HG02588 (cell line): ENCODE measurements at regions not wholly inside any gene's neighbourhood (a gene's known extent, or its start where the extent isn't known, plus 50 kb on each side); places are given as distances from the start of the nearest gene placed in this dataset.
"Not testable (repeated sequence)": the region's sequence is repeated elsewhere in the genome, so short reads cannot be mapped to it uniquely, and the experiment has no call there.

Experiments
- ATAC-seq: cut with Tn5 transposase; IDR thresholded peaks from one replicate; pipeline ENCODE4 v1.9.1; 2021; ENCODE audit warnings: mild to moderate bottlenecking, moderate library complexity; ENCODE audit not compliant: unreplicated experiment

DNA sequence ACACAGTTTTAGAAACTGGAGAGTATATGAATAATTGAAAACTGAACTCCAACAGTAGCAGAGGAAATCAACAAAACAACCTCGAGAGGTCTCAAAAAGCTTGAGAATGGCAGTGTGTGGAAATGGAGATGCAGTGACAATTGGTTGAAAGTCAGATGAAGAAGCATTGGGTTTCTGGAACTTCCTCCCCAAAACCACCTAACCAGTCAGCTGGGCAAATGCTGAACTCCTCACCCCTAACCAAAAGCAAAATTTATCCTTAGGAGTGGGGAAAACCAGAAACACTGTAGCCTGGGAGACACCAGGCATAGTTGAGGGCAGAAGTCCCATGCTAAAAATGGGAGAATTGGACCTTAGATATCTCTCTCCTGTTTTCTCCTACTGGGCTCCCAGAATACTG, 109.9 kb downstream of the TANC2 start:
- ATAC-seq, result no peak

DNA sequence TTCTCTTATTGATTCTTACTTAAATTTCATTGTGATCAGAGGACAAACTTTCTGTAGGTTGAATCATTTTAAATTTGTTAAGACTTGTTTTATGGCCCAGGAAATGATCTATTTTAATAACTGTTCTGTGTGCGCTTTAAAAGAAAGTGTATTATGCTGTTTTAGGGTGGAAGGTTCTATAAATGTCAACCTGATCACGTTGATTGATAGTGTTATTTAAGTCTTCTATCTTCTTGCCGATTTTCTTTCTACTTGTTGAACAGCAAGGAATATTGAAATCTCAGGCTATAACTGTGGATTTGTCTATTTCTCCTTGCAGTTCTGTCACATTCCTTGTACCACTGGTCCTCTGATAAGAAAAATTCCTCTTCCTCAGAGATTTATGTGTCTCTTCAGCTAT, 112.7 kb downstream of the TANC2 start:
- ATAC-seq, result no peak

DNA sequence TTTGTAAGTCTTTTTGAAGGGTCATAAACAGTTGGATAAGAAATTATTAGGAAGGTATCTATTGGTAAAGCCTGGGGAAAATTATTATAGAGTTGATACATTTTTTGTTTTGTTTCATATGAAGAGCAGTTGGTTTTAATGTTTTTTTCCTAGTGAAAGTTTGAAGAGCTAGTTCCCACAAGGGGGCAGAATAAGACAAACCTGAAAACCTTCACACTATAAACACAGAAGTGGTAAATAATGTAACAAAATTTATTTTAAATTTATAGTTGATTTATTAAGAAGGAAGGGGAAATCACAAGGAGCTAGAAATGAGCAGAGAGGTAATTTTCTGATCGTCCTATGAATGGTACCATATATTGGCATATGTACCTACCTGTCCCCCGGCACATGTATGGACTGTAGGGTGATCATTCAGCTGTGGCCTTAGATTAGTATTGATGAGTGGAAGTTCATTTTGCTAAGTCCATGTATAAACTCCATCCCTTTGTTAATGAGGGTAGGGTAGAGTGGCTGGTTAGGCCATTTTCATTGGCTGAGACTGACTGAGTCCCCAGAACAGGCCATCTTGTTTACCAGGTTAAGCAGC, 116.3 kb downstream of the TANC2 start:
- ATAC-seq, result no peak

DNA sequence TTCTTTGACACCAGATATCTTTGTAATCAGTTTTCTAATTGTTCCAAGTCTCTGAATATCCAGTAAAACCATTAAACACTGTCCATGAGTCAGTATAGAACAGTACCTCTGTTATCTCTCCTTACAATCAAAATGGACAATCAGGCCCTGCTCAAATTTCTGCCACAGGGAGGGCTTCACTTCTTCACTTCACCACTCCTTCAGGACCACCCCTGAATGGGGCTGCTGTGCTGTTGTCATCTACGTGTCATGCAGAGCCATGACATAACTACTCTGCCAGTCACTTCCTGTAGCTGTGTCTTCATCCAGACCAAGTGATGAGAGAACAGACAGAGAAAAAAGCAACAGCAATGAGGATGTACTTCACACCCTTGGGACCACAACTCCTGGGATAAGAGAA, 116.9 kb downstream of the TANC2 start:
- ATAC-seq, result no peak

DNA sequence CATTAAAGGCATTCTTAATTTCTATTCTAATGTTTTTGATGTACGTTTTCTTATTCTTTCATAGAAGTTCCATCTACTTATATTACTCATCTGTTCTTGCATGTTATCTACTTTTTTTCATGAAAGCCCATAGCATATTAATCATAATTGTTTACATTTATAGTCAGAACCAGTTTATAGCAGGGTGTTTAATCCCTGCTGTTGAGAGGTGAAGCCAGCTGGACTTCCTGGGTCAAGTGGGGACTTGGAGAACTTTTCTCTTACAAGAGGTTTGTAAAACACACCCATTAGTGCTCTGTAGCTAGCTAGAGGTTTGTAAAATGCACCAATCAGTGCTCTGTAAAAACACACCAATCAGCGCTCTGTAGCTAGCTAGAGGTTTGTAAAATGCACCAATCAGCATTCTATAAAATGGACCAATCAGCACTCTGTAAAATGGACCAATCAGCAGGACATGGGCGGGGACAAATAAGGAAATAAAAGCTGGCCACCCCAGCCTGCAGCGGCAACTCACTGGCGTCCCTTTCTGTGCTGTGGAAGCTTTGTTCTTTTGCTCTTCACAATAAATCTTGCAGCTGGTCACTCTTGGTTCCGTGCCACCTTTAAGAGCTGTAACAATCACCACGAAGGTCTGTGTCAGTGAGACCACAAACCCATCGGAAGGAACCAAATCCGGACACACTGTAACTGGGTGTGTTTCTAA, 120.6 kb downstream of the TANC2 start:
- no peak for ATAC-seq

DNA sequence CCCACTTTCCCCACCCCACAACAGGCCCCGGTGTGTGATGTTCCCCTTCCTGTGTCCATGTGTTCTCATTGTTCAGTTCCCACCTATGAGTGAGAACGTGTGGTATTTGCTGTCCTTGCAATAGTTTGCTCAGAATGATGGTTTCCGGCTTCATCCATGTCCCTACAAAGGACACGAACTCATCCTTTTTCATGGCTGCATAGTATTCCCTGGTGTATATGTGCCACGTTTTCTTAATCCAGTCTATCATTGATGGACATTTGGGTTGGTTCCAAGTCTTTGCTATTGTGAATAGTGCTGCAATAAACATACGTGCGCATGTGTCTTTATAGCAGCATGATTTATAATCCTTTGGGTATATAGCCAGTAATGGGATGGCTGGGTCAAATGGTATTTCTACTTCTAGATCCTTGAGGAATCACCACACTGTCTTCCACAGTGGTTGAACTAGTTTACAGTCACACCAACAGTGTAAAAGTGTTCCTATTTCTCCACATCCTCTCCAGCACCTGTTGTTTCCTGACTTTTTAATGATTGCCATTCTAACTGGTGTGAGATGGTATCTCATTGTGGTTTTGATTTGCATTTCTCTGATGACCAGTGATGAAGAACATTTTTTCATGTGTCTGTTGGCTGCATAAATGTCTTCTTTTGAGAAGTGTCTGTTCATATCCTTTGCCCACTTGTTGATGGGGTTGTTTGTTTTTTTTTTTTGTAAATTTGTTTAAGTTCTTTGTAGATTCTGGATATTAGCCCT, 124.5 kb downstream of the TANC2 start:
- not testable (repeated sequence) for ATAC-seq

DNA sequence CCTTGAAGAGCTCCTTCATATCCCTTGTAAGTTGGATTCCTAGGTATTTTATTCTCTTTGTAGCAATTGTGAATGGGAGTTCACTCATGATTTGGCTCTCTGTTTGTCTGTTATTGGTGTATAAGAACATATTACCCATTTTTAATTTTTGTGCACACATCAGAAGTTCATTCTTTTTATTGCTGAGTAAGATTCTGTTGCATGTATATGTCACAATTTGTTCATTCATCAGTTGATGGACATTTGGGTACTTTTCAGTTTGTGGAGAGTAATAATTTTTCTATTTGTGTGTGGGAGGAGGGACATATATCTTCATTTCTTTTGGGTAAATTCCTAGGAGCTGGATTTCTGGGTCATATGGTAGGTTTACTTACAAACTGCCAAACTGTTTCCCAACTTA, 125.9 kb downstream of the TANC2 start:
- ATAC-seq, result not testable (repeated sequence)

DNA sequence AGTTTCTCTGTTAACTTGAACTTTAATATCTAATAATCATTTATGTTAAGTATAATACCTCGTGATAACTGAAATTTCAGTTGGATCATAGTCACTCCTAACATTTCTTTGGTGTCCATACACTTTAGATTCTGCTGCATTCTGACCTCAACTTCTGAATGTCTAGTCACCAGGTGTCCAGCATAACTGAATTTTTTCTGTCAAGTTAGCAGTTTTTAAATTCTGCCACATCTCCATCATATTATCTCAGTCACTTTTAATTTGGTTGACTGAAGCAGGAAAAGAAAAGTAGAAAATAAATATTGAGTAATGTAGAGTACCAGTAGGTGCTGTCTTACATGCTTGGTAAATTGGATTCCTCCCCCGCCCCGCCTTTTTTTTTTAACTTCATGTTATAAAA, 128.6 kb downstream of the TANC2 start:
- ATAC-seq, result no peak

DNA sequence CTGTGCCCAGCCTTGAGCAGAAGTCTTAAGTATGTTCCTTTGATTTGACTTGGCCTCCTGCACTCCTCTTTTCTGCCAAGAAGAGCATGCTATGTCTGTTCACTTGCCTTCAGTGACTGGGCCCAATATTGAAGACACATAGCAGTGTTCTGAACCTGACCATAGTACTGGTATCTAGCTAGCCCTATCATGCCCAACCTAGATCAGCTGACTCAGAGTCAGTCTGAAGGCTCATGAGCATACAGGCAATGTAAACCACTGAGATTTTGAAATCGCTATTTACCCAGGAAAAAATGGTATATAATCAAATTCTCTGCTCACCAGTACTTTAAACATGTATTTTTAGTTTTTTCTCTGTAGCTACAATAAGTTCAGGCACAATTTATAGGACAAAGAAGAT, 129.4 kb downstream of the TANC2 start:
- no peak for ATAC-seq

DNA sequence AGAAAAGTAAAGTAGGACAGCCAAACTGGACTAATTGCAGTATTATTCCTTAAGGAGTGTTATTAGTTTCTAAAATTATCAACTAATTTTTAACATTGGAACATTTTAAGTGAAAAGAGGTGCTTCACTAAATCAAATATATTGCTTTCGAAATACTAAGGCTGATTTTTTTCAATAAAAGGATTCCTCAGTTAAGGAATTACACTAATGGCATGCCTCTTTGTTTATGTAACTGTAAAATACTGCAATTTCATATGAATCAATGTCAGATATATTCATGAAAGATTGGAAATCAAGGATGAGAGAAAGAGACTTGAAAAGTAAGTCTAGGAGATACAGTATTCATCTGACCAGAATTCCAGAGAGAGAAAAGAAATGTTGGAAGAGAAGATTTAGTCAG, 129.8 kb downstream of the TANC2 start:
- ATAC-seq, result no peak

DNA sequence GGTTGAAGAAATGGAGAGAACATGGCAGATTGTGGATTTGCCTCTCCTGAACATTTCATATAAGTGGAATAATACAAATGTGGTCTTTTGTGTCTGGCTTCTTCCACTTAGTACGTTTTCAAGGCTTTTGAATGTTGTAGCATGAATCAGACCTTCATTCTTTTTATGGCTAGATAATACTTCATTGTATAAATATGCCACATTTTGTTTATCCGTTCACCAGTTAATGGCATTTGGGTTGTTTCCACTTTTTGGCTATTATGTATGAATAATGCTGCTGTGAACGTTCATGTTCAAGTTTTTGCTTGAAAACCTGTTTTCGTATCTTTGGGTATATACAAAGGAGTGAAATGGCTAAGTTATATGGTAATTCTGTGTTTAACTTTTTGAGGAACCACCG, 130.4 kb downstream of the TANC2 start:
- ATAC-seq, result no peak

DNA sequence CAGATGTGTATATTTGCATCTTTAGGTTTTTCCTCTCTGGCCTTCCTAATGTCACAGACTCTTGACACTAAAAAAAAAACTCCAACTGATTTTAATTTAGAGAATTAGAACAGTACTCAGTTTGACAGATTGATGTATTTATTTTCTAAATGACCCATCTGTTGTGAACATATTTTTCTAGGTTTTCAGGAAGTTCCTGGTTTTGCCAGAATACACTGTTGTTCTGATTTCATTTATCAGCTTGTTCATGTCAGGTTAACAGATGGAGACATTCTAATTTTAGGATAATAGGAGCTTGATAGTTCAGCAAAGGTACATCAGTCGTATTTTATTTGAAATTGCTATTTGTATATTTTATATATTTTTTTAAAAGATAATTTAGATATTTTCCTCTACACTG, 133.4 kb downstream of the TANC2 start:
- no peak for ATAC-seq

DNA sequence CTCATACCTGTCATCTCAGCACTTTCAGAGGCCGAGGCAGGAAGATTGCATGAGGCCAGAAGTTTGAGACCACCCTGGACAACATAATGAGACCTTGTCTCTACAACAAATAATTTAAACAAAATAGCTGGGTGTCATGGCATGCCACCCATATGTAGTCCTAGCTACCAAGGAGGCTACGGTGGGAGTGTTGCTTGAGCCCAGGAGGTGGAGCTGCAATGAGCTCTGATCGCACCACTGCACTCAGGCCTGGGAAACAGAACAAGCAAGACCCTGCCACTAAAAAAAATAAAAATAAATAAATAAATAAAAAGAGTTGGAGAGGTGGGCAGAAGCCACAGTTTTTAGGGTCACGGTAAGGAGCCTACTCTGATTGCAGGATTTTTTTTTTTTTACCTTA, 136.0 kb downstream of the TANC2 start:
- ATAC-seq, result no peak

DNA sequence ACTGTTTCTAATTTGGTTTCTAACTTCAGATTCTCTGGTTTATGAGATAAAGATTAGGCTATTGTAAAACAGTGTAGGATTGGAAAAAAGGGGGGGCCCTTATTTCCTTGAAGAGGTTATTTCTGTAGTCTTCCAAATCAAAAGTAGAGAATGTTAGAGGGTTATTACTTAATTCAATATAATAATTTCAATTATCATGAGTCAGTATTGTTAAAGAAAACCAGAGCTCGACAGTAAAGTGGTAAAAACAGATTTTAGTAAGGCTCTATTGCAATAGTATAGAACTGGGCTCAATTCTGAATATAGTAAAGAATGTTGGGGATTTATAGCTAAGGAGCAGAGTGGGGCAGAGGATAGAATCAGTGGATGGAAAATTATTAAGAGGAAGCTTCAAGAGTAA, 140.0 kb downstream of the TANC2 start:
- no peak for ATAC-seq

DNA sequence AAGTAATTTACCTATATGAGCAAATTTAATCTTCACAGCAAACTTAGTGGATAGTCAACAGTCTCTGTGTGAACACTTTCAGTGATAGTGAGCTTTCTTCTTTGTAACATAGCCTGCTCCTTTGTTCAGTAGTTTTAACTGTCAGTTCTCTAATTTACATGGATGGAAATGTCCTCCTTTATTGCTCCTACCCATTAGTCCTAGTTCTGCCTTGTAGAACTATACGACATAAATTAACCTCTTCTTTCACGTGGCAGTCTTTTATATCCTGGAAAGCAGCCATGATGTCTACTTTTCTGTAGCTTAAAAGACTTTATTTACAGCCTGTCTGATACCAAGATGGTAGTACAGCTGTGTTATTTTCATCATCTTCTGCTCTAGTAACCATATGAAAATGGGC, 143.6 kb downstream of the TANC2 start:
- no peak for ATAC-seq

DNA sequence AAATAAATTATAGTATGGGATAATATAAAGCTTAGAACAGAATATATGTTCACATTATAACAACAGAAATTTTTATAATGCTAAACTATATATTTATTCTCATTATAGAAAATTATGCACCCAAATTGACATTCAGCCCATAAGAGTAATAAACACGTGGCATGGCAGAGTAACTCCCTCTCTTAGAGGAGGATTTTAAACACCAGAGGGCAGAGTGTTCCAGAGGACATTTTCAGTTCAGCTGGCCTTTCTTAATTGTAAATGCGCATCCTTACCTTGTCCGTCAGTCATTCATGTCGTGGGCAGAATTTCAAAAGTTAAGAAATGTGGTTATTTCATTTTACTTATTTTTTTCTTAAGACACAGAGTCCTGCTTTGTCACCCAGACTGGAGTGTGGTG, 147.1 kb downstream of the TANC2 start:
- no peak for ATAC-seq

DNA sequence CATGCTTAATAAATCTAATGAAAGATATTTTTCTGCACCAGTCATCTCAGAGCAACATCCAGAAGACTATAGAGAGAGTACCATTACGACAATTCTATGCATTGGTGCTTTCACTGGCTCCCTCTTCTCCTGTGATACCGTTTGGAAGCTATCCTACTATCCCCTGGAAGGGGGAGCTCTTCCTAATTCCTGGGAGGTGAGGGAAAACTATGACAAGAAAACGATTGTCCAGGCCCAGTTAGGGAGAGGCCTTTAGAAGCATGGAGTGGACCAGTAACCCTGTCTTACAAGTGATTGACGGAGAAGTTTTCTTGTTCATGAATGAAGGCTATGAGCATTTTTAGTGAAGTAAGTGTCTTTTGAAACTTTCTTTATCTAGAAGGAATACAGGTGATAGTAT, 150.2 kb downstream of the TANC2 start:
- ATAC-seq, result no peak

DNA sequence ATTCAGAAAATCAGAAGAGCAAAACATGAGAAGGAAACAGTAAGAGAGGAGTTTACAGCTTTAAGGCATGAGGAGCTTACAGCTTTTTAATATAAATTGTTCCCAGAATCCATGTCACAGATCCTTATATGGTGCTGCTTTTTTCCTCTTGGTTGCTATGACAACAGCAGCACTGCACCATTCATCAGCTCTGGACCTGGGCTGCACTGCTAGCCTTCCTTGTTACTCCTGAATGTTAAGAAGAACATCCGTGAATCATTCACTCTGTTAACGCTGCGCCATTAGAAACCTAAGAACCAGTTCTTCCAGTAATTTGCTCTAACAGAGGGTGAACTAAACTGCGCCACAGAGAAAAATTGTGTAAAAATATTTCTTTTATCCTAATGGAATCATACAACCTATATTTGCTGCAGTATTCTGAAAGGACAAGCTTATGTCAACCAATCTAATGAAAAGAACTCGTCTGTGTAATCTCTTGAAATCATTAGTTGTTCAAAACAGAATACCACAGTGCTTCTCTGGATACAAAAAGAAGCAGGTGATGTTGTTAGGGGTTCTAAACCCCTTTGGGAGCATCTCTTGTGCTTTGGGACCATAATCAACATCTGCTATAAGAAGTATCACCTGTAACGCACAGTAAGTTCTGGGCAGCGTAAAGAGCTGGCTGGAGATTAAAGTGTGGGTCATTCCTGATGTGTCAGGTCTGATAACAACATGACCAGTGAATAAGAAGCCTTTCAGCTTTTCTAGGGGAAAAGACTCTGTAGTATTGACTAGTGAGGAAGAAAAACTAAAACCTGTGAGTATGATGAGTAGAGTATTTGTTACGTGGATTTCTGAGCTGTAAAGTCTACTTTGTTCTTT, 151.2 kb downstream of the TANC2 start:
- no peak for ATAC-seq

DNA sequence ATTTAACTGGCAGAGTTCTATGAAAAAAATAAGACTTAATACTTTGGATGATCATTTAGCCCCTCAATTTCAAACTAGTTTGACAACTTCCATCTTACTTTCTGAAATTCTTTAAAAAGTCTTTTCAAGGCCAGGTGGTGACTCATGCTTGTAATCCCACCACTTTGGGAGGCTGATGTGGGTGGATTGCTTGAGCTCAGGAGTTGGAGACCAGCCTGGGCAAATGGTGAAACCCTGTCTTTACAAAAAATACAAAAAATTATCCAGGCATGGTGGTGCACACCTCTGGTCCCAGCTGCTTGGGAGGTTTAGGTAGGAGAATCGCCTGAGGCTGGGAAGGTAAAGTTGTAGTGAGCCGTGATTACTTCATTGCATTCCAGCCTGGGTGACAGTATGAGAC, 154.4 kb downstream of the TANC2 start:
- no peak for ATAC-seq

DNA sequence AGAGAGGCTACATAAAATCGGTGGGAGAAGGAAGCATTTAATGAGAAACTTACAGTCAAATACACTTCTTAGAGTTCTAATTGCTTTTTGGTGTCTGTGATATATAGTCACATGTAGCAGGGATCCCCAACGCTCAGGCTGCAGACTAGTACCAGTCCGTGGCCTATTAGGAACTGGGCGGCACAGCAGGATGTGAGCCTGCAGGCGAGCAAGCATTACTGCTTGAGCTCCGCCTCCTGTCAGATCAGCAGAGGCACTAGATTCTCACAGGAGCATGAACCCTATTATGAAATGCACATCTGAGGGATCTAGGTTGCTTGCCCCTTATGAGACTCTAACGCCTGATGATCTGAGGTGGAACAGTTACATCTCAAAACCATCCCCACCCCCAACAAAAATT, 158.5 kb downstream of the TANC2 start:
- no peak for ATAC-seq

DNA sequence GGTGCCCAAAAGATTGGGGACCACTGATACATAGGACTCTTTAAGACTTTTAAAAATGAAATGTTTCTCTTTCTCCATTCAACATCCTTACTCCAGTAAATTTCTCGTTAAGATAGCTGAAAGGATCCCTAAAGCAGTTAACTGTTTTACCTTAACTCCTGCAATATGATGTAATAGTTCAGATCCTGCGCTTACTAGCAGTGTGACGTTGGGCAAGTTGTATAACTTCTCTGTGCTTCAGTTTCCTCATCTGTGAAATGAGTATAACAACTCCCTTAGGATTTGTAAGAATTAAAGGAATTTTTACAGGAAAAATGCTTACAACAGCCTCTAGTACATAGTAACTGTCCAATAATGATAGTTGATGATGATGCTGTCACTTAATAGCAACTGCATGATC, 158.9 kb downstream of the TANC2 start:
- no peak for ATAC-seq
